Mesothelial cell of epicardium (in vitro differentiated cells): ENCODE measurements at regions not wholly inside any gene's neighbourhood (a gene's known extent, or its start where the extent isn't known, plus 50 kb on each side); places are given as distances from the start of the nearest gene placed in this dataset.

Experiments used
- DNase-seq, 2 experiments: peaks; one replicate each; pipeline ENCODE4 v3.0.0; 2021; ENCODE audit warnings: low spot score in 2 of 2; ENCODE audit not compliant: unreplicated experiment in 2 of 2
- H3K27ac Mint-ChIP-seq: 2 replicates; pipeline ENCODE4 v1.8.0; 2021; ENCODE audit warnings: mixed read lengths
- H3K27me3 Mint-ChIP-seq: 2 replicates; pipeline ENCODE4 v1.8.0; 2021; ENCODE audit warnings: low read depth, mixed read lengths
- H3K36me3 Mint-ChIP-seq: 2 replicates; pipeline ENCODE4 v1.8.0; 2021; ENCODE audit warnings: mixed read lengths
- H3K4me1 Mint-ChIP-seq: 2 replicates; pipeline ENCODE4 v1.8.0; 2021; ENCODE audit warnings: mixed read lengths
- H3K4me3 Mint-ChIP-seq: 2 replicates; pipeline ENCODE4 v1.8.0; 2021; ENCODE audit warnings: mild to moderate bottlenecking, moderate library complexity, mixed read lengths
- H3K9me3 Mint-ChIP-seq: 2 replicates; pipeline ENCODE4 v1.8.0; 2021; ENCODE audit warnings: mixed read lengths
- TF ChIP-seq, protein P1 (sequence below): fragments of 200-600 bp; sonication (generic); IDR thresholded peaks from one replicate; pipeline ENCODE4 v1.5.0; 2021; ENCODE audit warnings: antibody characterized with exemption; ENCODE audit not compliant: unreplicated experiment

DNA sequence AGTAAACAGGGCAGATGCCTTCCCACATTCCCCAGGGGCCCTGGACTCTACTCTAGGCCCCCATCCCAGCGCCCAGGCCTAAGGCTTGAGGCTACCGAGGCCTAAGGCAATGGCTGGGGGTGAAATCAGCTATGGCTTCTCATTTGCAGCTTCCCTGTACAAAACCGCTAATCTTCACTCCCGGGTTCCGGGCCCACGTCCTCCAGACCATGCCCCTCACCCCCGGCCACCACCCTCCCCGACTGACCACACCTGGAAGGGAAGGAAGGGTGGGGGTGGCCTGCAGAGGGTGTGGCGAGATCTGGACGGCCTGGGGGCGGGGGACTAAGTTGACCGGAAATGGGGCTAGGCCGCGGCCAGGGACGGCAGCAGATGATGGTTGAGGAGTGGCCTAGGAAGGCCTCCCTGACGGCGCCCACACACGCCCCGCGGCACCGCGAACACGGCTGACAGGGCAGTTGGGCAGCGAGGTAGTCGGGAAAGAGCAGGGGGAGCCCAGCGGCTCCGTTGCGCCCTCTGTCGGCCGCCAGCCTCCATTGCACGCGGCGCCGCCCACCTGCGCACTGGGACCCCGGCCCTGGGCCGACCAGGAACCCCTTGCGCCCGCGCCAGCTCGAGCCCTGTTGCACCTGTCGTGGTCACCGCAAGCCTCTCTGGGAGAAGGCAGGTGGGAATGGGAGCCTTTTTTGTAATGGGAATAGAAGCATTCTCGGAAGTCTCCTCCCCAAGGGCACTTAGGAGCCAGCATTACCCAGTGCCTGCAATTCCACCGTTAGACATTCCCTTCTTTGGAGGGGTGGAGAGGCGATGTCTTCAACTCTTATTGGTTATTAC is 95.9 kb upstream of the CALM2 start:
- Mint-ChIP-seq H3K9me3 (no peaks in the 10 kb centered on the region), H3K4me1 (peaks cover 15% of the 10 kb centered on the region), H3K27me3 (no peaks in the 10 kb centered on the region), H3K36me3 (no peaks in the 10 kb centered on the region), H3K4me3 (peak overlapping the region; percentile 69), H3K27ac (no peak overlapping the region)
- peak; percentile 58 to 83 for DNase-seq
- TF ChIP-seq, protein P1, sequence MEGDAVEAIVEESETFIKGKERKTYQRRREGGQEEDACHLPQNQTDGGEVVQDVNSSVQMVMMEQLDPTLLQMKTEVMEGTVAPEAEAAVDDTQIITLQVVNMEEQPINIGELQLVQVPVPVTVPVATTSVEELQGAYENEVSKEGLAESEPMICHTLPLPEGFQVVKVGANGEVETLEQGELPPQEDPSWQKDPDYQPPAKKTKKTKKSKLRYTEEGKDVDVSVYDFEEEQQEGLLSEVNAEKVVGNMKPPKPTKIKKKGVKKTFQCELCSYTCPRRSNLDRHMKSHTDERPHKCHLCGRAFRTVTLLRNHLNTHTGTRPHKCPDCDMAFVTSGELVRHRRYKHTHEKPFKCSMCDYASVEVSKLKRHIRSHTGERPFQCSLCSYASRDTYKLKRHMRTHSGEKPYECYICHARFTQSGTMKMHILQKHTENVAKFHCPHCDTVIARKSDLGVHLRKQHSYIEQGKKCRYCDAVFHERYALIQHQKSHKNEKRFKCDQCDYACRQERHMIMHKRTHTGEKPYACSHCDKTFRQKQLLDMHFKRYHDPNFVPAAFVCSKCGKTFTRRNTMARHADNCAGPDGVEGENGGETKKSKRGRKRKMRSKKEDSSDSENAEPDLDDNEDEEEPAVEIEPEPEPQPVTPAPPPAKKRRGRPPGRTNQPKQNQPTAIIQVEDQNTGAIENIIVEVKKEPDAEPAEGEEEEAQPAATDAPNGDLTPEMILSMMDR = peak; percentile 97

DNA sequence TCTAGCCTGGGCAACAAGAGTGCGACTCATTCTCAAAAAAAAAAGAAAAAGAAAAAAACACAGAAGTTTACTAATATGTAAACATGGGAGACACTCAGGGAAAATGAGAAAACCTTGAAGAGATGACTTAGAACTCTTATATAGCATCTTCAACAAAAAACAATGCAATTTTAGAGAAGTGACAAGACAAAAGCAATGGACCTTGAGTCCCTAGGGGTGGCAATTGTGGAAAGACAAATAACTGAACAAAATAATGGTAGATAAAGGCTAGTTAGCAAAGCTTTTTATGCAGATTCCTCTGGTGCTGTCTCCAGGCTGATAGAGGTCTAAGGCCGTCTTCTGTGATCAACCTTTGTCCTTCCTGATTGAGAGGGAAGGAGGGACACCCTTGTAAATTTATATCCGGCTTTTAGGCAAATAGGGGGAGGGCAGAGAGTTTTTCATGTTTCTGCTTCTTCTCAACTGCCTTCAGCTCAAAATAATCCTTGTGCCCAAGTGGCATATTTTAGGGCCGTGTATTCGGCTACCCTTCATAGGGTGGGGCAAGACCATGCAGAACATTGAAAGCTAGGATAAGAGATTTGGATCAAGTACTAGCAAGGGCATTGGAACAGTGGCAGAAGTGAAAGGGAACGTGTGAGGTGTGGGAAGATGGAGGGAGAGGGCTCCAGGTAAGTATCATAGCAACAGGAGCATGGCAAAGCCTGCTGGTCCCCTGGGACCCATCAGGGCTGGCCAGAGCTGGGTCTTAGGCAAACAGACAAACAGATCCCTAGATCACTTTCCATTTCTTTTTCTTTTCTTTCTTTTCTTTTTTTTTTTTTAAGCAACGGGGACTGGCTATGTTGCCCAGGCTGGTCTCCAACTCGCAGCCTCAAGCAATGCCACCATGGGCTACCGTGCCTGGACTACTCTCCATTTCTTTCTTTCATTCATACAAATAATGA is 95.0 kb upstream of the CALM2 start:
- H3K4me3 Mint-ChIP-seq = peak overlapping the region; percentile 20
- H3K4me1 Mint-ChIP-seq = peaks cover 15% of the 10 kb centered on the region
- TF ChIP-seq, protein P1 = no peak

DNA sequence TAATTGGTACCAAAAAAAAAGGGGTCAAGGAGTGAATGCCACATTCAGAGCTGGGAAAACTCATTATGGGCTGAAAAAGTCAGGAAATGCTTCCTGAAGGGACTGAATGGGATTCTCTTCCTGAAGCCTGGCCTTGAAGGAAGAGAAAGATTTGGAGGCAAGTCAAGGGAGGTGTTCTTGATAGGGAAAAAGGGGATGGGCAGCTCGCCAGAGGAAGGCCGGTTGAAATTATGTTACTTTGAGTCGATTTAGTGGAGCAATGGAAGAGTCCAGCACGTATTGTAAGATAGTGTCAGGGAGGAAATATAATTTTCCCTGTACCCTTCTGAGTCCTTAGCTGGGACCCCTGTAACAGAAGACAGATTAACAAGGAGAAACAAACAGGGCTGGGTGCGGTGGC is 94.1 kb upstream of the CALM2 start:
- H3K4me1 Mint-ChIP-seq = peaks cover 21% of the 10 kb centered on the region
- H3K36me3 Mint-ChIP-seq = no peaks in the 10 kb centered on the region
- H3K27me3 Mint-ChIP-seq = no peaks in the 10 kb centered on the region

More for the DNA sequence above, 95.0 kb upstream of the CALM2 start:
- no peak for DNase-seq
- H3K27me3 Mint-ChIP-seq = no peaks in the 10 kb centered on the region
- H3K27ac Mint-ChIP-seq = no peak overlapping the region
- no peaks in the 10 kb centered on the region for H3K36me3 Mint-ChIP-seq
- no peaks in the 10 kb centered on the region for H3K9me3 Mint-ChIP-seq

DNA sequence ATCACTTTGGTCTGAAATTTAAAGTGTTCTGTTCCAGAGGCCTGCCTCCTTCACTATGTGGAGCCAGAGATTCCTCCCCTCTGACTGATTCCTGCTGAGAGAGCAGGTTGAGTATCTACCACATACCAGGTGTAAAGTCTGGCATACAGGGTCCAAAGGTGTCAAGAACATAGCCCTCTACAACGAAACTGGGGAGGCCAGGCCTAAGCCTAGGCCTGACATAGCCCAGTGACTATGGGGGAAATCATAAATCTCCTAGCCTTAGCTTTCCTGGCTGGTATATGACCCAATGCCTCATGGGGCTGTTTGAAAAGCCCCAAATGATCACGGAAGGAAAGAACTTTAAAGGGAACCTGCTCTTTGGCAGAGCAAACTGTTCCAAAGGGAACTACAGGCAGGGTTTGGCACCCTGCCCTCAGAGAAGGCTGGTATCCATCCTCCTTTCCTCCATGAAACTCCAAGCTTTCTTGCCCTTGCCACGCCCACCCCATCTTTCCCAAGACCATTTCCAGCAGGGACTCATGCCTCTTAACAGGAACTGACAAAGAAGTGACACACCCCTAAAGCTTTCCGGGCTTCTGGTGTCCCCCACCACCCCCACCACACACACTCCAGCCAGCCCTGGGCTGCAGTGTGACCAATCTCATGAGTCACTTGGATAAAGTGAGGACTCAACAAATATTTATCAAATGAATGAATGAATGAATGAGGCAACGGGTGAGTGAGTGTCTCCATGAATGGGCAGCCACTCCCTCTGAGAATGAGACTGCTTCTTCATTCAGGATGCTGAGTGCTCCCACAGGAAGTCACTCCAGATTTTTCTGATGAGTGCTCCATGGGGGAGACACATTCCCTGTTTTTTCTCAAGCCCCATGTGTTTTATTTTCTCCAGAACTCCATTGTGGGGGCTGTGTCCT is 93.3 kb upstream of the CALM2 start:
- Mint-ChIP-seq H3K36me3 (no peaks in the 10 kb centered on the region), H3K27ac (no peak overlapping the region), H3K4me3 (no peak overlapping the region), H3K27me3 (no peaks in the 10 kb centered on the region), H3K4me1 (peaks cover 21% of the 10 kb centered on the region), H3K9me3 (no peaks in the 10 kb centered on the region)
- DNase-seq = no peak
- TF ChIP-seq, protein P1 = no peak

More for the DNA sequence above, 94.1 kb upstream of the CALM2 start:
- TF ChIP-seq, protein P1 = no peak
- Mint-ChIP-seq H3K27ac (no peak overlapping the region), H3K4me3 (no peak overlapping the region), H3K9me3 (no peaks in the 10 kb centered on the region)
- DNase-seq = no peak

DNA sequence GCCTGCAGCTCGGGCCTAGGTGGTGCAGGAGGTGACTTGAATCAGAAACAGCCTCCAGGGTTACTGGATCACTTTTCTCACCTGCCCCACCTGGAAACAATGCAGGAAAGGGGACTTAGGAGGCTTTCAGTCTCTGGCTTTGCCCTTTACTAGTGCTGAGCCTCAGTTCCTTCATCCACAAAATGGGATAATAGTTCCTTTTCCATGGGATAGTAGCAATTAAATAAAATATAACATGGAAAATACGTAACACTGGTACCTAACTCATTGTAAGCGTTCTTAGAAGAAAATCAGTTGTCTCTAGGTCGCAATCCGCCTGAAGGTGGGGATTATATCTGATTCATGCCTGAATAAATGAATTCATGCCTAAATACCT is 91.4 kb upstream of the CALM2 start:
- Mint-ChIP-seq H3K4me1 (peaks cover 14% of the 10 kb centered on the region), H3K27ac (no peak overlapping the region), H3K4me3 (no peak overlapping the region), H3K27me3 (no peaks in the 10 kb centered on the region), H3K36me3 (no peaks in the 10 kb centered on the region), H3K9me3 (no peaks in the 10 kb centered on the region)
- TF ChIP-seq, protein P1 = no peak
- no peak for DNase-seq
